ENCODE measurements at regions not wholly inside any gene's neighbourhood (a gene's known extent, or its start where the extent isn't known, plus 50 kb on each side); places are given as distances from the start of the nearest gene placed in this dataset.

DNA sequence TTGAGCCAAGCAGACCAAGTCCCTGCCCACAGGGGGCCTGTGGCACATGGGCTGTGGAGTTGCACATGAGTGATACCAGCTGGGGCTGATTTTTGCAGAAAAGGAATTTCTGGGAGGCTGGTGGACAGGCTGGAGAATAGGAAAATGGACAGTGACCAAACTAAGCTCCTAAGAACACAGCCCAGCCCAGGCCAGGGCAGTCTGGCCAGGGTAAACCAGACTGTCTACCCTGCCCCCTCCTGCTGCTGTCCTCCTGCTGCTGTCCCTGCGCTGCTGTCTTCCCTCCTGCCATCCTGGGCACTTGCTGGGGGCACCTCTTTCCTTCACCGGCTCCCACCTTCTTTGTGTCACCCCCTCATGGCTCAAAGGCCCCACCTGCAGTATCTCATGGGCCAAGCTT, 219.2 kb downstream of the ZIC5 start:
- Mint-ChIP-seq H3K36me3 (ENCODE audit: low read depth) (no peaks in the 10 kb centered on the region), H3K9me3 (no peaks in the 10 kb centered on the region), H3K27ac (no peak overlapping the region), H3K27me3 (peaks cover 2% of the 10 kb centered on the region), H3K4me1 (no peaks in the 10 kb centered on the region), H3K4me3 (no peak overlapping the region)
- no peak for DNase-seq
- intact Hi-C loops (cut with micrococcal nuclease) = no loop called here

DNA sequence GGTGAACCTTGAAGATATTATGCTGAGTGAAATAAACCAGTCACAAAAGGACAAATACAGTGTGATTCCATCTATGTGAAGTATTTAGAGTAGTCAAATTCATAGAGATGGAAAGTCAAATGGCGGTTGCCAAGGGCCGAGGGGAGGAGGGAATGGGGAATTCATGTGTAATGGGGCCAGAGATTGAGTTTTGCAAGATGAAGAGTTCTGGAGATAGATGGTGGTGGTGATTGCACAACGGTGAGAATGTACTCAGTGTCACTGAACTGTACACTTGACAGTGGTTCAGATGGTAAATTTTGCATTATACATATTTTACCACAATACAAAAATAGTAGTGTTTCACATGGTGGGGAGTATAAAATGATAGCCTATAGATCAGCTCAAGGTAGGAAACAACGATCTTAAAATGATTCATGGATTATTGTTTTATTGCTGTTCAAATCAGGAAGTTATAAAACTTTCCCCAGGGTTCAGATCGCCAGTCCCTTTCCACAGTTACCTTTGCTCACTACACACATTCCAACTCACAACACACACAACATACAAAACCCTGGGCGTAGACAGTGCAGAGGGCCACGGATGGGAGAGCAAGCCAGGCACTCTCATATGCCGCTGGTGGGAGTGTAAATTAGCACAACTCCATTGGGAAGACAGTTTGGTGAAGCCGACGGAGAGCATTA, 219.9 kb downstream of the ZIC5 start:
- no peaks in the 10 kb centered on the region for H3K4me1 Mint-ChIP-seq
- DNase-seq = no peak

DNA sequence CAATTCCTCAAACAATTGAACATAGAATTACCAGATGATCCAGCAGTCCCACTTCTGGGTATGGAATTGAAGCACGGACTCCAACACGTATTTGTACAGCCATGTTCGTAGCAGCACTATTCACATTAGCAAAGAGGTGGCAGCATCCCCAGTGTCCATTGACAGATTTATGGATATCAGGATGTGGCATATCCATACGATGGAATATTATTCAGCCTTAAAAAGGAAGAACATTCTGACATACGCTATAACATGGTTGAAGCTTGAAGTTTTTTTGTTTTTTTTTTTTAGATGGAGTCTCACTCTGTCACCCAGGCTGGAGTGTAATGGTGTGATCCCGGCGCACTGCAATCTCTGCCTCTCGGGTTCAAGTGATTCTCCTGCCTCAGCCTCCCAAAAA, 220.6 kb downstream of the ZIC5 start:
- intact Hi-C loops (cut with micrococcal nuclease) = no loop called here
- Mint-ChIP-seq H3K4me3 (no peak overlapping the region), H3K4me1 (no peaks in the 10 kb centered on the region), H3K36me3 (ENCODE audit: low read depth) (no peaks in the 10 kb centered on the region), H3K9me3 (no peaks in the 10 kb centered on the region), H3K27ac (no peak overlapping the region), H3K27me3 (peaks cover 5% of the 10 kb centered on the region)
- DNase-seq = no peak

More for the DNA sequence above, 219.9 kb downstream of the ZIC5 start:
- Mint-ChIP-seq H3K4me3 (no peak overlapping the region), H3K27ac (no peak overlapping the region), H3K36me3 (ENCODE audit: low read depth) (no peaks in the 10 kb centered on the region), H3K27me3 (peaks cover 5% of the 10 kb centered on the region), H3K9me3 (no peaks in the 10 kb centered on the region)
- intact Hi-C loops (cut with micrococcal nuclease) = no loop called here

DNA sequence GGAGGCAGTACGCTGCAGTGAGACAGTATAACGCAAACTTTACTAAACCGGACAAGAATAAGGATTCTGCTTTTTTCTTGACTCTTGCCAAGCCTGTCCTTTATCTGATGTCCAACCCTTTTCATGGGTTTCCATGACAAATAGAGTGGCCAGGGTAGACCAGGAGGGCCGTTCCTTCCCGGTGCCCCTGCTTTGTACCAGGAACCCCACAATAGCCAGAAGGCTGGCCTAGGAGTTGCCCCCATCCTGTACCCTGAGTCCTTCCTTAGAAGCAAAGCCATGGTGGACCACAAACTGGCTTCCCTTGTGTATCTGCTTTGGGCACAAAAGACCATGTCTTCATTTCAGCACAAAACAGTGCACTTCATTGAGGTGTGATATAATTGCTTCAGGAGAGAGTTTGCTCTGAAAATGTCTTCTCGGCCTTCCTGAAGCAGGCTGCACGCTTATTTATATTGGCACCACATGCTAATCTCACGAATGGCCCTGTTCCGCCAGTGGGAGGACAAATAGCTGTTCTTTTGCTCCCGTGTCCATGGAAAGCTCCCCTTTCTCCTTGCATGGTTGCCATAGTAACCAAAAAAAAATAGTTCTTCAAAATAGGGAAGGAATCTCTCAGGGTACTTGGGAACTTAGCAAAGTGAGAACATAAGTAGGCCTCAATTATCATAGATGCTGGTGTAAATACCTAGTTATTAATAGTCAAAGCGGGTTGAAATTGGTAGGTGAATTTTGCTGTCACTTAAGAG, 222.1 kb downstream of the ZIC5 start:
- H3K27ac Mint-ChIP-seq = no peak overlapping the region
- no peaks in the 10 kb centered on the region for H3K36me3 Mint-ChIP-seq (ENCODE audit: low read depth)
- DNase-seq = no peak
- intact Hi-C loops (cut with micrococcal nuclease) = no loop called here
- H3K4me1 Mint-ChIP-seq = no peaks in the 10 kb centered on the region
- H3K27me3 Mint-ChIP-seq = peaks cover 9% of the 10 kb centered on the region
- H3K4me3 Mint-ChIP-seq = no peak overlapping the region
- no peaks in the 10 kb centered on the region for H3K9me3 Mint-ChIP-seq

DNA sequence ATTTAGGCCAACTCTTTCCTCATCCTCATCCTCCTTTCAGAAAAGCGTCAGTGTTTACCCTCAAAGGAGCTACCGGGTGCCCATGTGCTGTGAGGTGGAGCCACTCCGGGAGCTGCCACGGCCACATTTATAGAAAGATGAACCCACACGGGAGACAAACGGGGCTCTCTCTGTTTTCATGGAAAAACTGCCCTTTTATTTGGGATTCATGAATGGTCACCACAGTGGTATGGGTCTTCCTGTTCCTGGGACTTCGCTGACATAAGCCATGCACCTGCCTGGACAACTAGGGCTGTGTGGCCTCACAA, 224.2 kb downstream of the ZIC5 start:
- no peak overlapping the region for H3K4me3 Mint-ChIP-seq
- no peak overlapping the region for H3K27ac Mint-ChIP-seq
- H3K9me3 Mint-ChIP-seq = no peaks in the 10 kb centered on the region
- peaks cover 11% of the 10 kb centered on the region for H3K27me3 Mint-ChIP-seq
- H3K36me3 Mint-ChIP-seq (ENCODE audit: low read depth) = no peaks in the 10 kb centered on the region
- no peaks in the 10 kb centered on the region for H3K4me1 Mint-ChIP-seq
- intact Hi-C loops (cut with micrococcal nuclease) = no loop called here
- DNase-seq = no peak

DNA sequence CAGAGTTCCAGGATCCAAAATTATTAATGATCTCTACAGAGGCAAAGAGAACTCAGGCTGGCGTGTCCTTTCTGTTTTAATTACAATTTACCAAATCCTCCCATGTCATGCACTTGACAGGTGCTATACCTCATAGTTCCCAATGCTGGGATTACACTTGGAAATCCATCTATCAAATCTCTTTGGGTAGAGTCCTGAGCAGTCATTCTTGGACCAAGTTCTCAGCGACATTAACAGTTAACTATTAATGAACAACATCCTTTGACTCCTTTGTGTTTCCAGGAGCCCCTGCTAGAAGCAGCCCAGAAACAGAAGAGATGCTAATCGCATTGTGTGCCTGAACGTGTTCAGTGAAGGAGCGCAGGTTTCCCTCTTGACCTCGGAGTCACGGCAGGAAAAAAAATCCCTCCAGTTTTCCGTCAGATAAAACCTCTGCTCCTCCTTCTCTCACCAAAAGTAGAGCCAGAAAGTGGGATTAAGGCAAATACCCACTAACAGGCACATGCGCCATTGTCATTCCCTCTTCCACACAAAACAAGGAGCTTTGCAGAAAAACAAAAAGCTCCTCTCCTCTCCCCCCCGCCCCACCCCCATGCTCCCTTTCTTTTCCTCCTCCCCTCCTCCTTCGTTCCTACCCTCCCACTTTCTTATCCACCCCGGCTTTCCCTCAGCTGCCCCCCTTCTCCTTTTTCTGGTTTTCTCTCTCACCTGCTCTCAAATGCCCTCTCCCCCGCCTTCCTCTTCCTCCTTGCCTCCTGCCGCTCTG, 224.7 kb downstream of the ZIC5 start:
- no peaks in the 10 kb centered on the region for H3K4me1 Mint-ChIP-seq

DNA sequence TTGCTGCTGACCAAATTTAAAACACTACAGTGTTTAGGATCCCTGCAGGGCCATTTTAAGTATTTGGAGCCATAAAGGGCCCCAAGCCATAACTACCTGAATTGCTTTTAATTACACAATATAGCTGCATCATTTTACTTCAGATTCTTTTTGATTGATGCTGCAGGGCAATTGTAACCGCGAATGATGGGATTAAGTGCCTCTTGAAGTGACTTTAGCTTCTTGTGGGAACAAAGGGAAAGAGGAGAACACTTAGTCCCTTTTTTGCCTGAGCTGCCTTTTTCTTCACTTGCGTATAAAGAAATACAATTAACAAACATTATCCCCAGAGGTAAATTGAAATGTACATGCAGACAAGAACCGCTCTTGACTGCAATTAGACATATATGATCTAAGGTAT, 228.5 kb downstream of the ZIC5 start:
- H3K27ac Mint-ChIP-seq = no peak overlapping the region
- intact Hi-C loops (cut with micrococcal nuclease) = no loop called here

More for the DNA sequence above, 224.7 kb downstream of the ZIC5 start:
- H3K4me3 Mint-ChIP-seq = no peak overlapping the region
- H3K36me3 Mint-ChIP-seq (ENCODE audit: low read depth) = no peaks in the 10 kb centered on the region
- H3K27ac Mint-ChIP-seq = no peak overlapping the region
- DNase-seq = no peak
- no peaks in the 10 kb centered on the region for H3K9me3 Mint-ChIP-seq
- peaks cover 11% of the 10 kb centered on the region for H3K27me3 Mint-ChIP-seq
- intact Hi-C loops (cut with micrococcal nuclease) = no loop called here

DNA sequence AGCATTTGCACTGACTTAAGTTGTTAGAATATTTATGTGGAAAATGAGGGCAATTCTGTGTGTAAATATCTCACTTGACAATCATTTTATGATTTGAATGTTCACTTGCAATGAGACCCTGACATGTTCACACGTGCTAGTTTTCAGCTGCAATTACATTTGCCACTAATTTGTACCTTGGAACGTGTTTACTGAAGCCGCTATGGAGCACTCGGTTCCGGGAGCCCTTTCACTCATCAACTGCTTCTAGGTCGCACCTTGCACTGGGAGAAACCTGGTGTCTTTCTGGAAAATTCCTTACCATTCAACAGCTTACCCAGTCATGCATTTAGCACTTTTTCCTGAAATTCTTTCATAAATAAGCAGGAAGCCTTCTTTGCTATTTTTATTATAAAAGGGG, 229.6 kb downstream of the ZIC5 start:
- DNase-seq = no peak
- Mint-ChIP-seq H3K27me3 (peaks cover 8% of the 10 kb centered on the region), H3K27ac (no peak overlapping the region), H3K36me3 (ENCODE audit: low read depth) (no peaks in the 10 kb centered on the region), H3K4me1 (no peaks in the 10 kb centered on the region), H3K4me3 (no peak overlapping the region), H3K9me3 (no peaks in the 10 kb centered on the region)
- intact Hi-C loops (cut with micrococcal nuclease) = no loop called here

More for the DNA sequence above, 228.5 kb downstream of the ZIC5 start:
- no peaks in the 10 kb centered on the region for H3K36me3 Mint-ChIP-seq (ENCODE audit: low read depth)
- no peak overlapping the region for H3K4me3 Mint-ChIP-seq
- no peak for DNase-seq
- H3K27me3 Mint-ChIP-seq = peaks cover 11% of the 10 kb centered on the region
- H3K9me3 Mint-ChIP-seq = no peaks in the 10 kb centered on the region
- H3K4me1 Mint-ChIP-seq = no peaks in the 10 kb centered on the region

DNA sequence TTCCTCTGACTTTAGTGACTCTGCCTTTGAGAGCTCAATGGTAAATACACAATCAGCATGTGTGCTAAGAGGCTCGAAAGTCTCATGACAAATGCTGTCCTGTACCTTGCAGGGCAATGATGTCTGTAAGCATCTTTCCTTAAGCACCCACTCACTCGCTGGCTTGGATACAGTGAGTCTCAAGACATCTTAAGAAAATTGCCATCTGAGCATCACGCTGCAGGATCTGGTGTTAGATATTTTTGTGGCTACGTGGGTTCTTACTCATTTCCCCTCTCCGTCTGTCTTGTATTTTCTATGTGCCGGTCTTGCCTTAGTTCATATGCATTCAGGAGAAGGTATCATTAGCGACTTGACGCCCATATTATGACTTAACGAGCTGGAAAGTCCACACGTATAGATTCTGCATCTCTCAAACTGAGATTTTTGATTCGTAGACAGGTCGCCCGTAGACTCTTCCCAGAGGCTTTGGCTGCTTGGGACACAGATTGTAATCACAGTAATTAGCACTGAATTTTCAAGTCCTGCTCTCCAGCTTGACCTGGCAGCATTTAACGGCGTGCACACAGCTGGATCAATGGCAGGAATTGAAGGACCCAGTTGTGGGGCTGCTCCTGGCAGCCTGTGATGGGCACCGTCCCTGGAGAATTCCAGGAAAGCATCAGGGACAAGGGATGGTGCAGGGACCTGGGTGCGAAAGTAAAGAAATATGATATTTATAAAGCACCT, 231.2 kb downstream of the ZIC5 start:
- H3K27ac Mint-ChIP-seq = no peak overlapping the region
- H3K9me3 Mint-ChIP-seq = no peaks in the 10 kb centered on the region
- H3K4me3 Mint-ChIP-seq = no peak overlapping the region
- no peak for DNase-seq
- H3K36me3 Mint-ChIP-seq (ENCODE audit: low read depth) = no peaks in the 10 kb centered on the region
- H3K27me3 Mint-ChIP-seq = peaks cover 4% of the 10 kb centered on the region
- H3K4me1 Mint-ChIP-seq = no peaks in the 10 kb centered on the region
- intact Hi-C loops (cut with micrococcal nuclease) = no loop called here

DNA sequence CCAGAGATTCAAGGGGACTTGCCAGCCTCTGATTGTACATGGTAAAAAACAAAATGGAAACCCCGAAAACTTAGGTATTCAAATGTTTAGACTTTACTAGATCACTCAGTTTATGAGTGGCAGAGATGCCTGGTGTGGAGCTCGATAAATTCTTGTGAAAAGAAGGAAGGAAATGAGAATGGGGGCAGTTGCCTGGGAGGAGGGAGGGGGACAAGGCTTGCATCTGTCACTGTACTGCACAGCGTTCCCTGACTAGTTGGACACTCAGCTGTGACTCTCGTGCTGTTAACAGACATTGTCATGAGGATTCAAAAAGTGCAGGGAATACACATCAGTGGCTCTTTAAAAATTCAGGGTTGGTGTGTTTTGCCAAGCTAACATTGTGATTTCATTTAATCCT, 232.9 kb downstream of the ZIC5 start:
- H3K36me3 Mint-ChIP-seq (ENCODE audit: low read depth) = no peaks in the 10 kb centered on the region
- H3K4me3 Mint-ChIP-seq = no peak overlapping the region
- no peaks in the 10 kb centered on the region for H3K9me3 Mint-ChIP-seq
- DNase-seq = no peak
- intact Hi-C loops (cut with micrococcal nuclease) = no loop called here
- peaks cover 11% of the 10 kb centered on the region for H3K27me3 Mint-ChIP-seq
- no peaks in the 10 kb centered on the region for H3K4me1 Mint-ChIP-seq
- H3K27ac Mint-ChIP-seq = no peak overlapping the region

DNA sequence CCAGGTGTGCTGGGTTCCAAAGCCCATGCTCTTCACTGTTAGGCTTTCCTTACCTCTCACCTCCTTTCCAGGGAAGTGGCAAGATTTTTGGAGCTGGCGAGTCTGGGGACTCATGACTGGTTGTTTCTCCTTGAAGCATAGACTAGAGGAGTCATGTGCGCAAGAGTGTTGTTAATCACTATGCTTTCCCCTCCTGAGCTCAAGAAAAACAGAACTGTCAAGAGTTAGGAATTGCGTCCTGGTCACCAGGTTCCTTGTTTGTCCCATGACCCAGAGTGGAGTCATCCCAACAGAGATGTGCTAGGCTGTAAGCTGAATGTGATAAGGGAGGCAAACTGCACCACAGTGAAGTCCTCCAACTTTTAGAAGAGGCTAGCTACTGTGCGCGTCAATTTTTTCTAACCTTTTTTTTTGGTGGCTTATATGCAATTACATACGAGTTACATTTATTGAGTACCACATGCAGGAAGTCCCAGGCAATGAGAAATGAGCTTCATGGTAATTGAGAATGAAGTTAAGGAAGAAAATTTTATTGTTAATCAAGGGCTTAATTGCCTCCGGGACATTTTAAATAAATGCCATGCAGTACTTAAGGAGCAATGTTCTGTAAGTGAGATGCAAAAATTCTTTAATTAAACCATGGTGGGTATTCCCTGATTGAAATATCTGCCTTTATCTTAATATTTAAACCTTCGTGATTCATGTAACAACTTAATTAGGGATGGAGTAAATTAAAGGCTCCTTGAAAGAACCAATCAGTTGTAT, 233.9 kb downstream of the ZIC5 start:
- Mint-ChIP-seq H3K36me3 (ENCODE audit: low read depth) (no peaks in the 10 kb centered on the region), H3K9me3 (no peaks in the 10 kb centered on the region), H3K27ac (no peak overlapping the region), H3K4me3 (no peak overlapping the region), H3K27me3 (peaks cover 13% of the 10 kb centered on the region), H3K4me1 (no peaks in the 10 kb centered on the region)
- DNase-seq = no peak
- intact Hi-C loops (cut with micrococcal nuclease) = no loop called here

DNA sequence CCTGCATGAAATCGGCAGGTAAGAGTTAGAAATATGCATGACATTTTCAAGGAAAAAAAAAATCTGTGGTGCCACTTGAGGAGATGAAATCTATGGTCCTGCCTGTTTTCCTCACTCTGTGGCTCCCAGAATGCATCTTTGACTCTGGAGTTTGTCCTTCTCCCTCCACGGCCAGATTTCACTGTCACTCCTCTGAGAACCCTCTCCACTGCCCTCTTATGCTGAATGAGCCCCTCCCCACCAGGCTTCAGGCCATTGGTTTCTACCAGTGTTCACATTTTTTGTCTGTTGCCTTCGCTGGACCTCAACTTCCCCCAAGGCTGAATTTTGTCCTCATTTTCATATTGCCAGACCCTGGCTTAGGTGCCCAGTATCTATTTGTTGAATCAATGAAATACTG, 235.0 kb downstream of the ZIC5 start:
- no peaks in the 10 kb centered on the region for H3K9me3 Mint-ChIP-seq
- DNase-seq = no peak
- H3K4me1 Mint-ChIP-seq = no peaks in the 10 kb centered on the region
- no peaks in the 10 kb centered on the region for H3K36me3 Mint-ChIP-seq (ENCODE audit: low read depth)
- H3K27ac Mint-ChIP-seq = no peak overlapping the region
- H3K27me3 Mint-ChIP-seq = peaks cover 15% of the 10 kb centered on the region
- no peak overlapping the region for H3K4me3 Mint-ChIP-seq
- intact Hi-C loops (cut with micrococcal nuclease) = no loop called here

DNA sequence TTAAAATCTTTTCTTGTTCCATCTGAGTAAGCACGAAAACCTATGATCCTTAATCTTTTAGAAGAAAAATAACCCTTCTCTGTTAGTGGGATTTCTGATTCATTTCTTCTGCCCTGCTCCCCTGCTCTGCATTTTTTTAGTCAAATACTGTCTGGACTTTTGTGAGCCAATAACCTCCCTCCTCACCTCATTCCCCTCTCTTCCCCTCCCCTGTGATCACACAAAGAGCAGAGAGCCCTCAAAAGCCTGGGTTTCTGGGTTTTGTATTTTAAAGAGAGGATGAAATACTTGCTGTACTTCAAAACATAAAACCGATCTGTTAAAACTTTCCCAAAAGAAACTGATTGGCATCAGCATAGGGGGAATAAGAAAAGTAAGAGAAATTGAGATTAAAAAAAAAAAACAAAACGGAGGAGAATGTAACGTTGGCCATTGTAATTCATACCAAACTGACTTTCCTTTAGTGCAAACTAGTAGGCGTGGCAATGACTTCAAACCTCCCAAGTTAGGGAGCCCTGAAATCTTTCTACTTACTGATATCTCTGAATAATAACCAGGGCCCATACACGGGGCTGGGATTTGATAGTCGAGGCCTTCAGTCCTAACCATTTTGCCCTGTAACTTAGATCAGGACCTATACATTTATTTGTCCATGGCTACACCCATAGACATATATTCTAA, 232.9 kb downstream of the TM9SF2 start:
- no peak overlapping the region for H3K4me3 Mint-ChIP-seq
- intact Hi-C loops (cut with micrococcal nuclease) = no loop called here
- H3K27me3 Mint-ChIP-seq = peaks cover 15% of the 10 kb centered on the region
- H3K9me3 Mint-ChIP-seq = no peaks in the 10 kb centered on the region
- H3K27ac Mint-ChIP-seq = no peak overlapping the region
- no peaks in the 10 kb centered on the region for H3K36me3 Mint-ChIP-seq (ENCODE audit: low read depth)
- H3K4me1 Mint-ChIP-seq = no peaks in the 10 kb centered on the region
- DNase-seq = no peak

All from activated CD4-positive, alpha-beta T cell treated with anti-CD3 and anti-CD28 coated beads, Interleukin-2, amount 10 ng/mL, durations not matched to agents 24 days and 14 days (primary cell).